GM18861 (cell line): ENCODE measurements at regions not wholly inside any gene's neighbourhood (a gene's known extent, or its start where the extent isn't known, plus 50 kb on each side); places are given as distances from the start of the nearest gene placed in this dataset.
"Not testable (repeated sequence)": the region's sequence is repeated elsewhere in the genome, so short reads cannot be mapped to it uniquely, and the experiment has no call there.

ENCODE experiments used
- ATAC-seq: cut with Tn5 transposase; IDR thresholded peaks from one replicate; pipeline ENCODE4 v1.9.1; 2021; ENCODE audit not compliant: unreplicated experiment

- ATAC-seq = no peak
Measured at GRCh38 chr2:7368211-7368610, 451.0 kb downstream of the RNF144A start.

GRCh38 chr2:7373156-7373555 lies 455.9 kb downstream of the RNF144A start:
- ATAC-seq = no peak

- no peak for ATAC-seq
Measured at GRCh38 chr2:7375901-7376300, 458.7 kb downstream of the RNF144A start.

GRCh38 chr2:7377916-7378569 lies 460.8 kb downstream of the RNF144A start:
- ATAC-seq = no peak

- no peak for ATAC-seq
Measured at GRCh38 chr2:7378591-7378990, 461.4 kb downstream of the RNF144A start.

GRCh38 chr2:7379799-7380198 lies 462.6 kb downstream of the RNF144A start:
- no peak for ATAC-seq

- no peak for ATAC-seq
Measured at GRCh38 chr2:7384773-7385349, 467.6 kb downstream of the RNF144A start.

- not testable (repeated sequence) for ATAC-seq
Measured at GRCh38 chr2:7390311-7390710, 473.1 kb downstream of the RNF144A start.

- ATAC-seq = no peak
Measured at GRCh38 chr2:7392076-7392787, 475.0 kb downstream of the RNF144A start.

- ATAC-seq = no peak
Measured at GRCh38 chr2:7394195-7394594, 477.0 kb downstream of the RNF144A start.

- ATAC-seq = no peak
Measured at GRCh38 chr2:7400628-7401027, 483.4 kb downstream of the RNF144A start.

- no peak for ATAC-seq
Measured at GRCh38 chr2:7403092-7403775, 486.0 kb downstream of the RNF144A start.

GRCh38 chr2:7405861-7406715 lies 488.9 kb downstream of the RNF144A start:
- ATAC-seq = no peak

- ATAC-seq = no peak
Measured at GRCh38 chr2:7407001-7407400, 489.8 kb downstream of the RNF144A start.

- ATAC-seq = no peak
Measured at GRCh38 chr2:7407906-7408680, 490.9 kb downstream of the RNF144A start.

GRCh38 chr2:7411691-7412090 lies 494.5 kb downstream of the RNF144A start:
- ATAC-seq = no peak

GRCh38 chr2:7417845-7418742 lies 500.9 kb downstream of the RNF144A start:
- ATAC-seq = no peak

- ATAC-seq = no peak
Measured at GRCh38 chr2:7419186-7419585, 502.0 kb downstream of the RNF144A start.

- no peak for ATAC-seq
Measured at GRCh38 chr2:7419814-7420311, 502.7 kb downstream of the RNF144A start.
